ENCODE measurements at regions not wholly inside any gene's neighbourhood (a gene's known extent, or its start where the extent isn't known, plus 50 kb on each side); places are given as distances from the start of the nearest gene placed in this dataset.
"Not testable (repeated sequence)": the region's sequence is repeated elsewhere in the genome, so short reads cannot be mapped to it uniquely, and the experiment has no call there.

DNA sequence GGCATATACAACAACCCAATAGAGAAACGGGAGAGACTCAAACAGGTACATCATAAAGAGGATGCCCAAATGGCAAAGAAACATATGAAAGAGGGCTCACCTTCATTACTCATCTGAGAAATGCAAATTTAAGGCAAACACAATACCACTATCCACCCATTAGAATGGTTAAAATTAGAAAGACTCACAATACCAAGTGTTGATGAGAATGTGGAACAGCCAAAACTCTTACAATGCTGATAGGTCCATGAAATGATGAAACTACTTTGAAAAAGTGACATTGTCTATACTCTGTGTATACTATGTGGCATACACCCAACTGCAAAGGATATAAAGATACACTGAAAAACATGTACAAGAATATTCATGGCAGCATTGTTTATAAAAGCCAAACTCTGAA lies 96.2 kb upstream of the TSHZ3 start:
- DNase-seq (ENCODE audit: low spot score): no peak

DNA sequence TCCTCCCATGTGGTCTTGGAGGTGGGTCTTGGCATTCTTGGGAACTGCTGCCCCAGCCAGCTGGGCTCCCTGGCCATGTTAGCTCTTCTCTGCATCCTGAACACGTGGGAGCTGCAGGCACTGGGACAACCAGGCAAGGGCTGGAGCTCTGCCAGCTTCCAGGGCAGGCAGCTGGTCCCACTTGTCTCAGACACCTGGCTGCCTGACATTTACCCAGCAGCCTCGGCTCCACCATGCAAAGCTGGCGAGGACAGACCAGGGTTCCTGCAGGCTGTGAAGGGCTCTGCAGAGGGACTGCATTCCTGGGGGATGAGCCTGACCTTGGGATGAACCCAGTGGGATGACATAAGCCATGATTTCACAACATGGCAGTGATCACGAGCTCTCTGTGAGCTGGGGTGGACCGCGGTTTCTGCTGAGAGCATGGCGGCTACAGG lies 99.0 kb upstream of the TSHZ3 start:
- DNase-seq (ENCODE audit: low spot score): peak; percentile 6

DNA sequence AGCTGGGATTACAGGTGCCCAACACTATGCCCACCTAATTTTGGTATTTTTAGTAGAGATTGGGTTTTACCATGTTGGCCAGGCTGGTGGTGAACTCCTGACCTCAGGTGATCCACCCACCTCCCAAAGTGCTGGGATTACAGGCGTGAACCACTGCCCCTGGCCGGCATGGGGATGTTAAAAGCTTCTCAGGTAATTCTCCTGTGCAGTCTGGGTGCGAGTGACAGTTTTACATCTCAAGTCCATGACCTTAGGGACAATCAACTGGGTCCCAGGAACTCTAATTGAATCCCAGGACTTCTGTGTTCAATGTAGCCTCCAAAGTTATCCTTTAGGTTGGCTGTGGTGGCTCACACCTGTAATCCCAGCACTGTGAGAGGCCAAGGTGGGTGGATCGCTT lies 100.1 kb upstream of the TSHZ3 start:
- DNase-seq (ENCODE audit: low spot score): no peak

DNA sequence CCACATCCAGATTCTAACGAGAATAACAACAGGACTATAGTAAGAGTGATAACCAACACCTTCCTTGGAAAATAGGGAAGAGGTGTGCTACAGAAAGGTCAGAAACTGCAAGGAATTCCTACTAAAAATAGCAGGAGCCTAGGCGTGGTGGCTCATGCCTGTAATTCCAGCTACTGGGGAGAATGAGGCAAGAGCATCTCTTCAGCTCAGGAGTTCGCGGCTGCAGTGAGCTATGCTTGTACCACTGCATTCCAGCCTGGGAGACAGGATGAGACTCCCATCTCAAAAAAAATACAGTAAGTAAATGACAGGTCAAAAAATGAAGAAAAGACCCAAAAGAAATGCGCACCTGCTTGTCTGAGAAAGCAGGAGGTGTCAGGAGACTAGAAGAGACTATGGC lies 101.5 kb upstream of the TSHZ3 start:
- no peak for DNase-seq (ENCODE audit: low spot score)

DNA sequence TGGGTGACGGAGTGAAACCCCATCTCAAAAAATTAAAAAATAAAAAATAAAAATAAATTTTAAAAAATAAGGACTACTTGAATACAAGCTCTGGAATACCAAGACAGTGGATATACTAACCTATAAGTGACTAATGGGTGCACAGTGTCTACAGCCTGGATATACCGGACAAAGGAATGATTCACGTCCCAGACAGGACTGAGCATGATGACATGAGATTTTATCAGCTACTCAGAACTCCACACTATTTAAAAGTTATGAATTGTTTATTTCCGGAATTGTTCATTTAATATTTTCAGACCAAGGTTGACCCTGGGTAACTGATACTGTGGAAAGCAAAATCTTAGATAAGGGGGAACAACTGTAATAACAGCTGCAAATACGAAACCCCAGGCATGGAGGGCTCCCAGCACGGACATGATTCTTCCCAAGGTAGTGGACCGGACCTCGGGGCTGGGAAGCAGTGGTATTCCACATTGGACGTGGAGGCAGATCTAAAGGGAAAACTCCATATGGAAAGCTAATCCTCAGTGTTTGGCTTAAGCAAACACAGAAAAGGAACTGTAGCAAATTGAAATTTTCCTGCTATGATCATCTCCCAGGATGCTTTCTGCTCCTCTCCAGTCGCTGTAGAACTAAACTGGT lies 102.6 kb upstream of the TSHZ3 start:
- DNase-seq (ENCODE audit: low spot score): no peak

DNA sequence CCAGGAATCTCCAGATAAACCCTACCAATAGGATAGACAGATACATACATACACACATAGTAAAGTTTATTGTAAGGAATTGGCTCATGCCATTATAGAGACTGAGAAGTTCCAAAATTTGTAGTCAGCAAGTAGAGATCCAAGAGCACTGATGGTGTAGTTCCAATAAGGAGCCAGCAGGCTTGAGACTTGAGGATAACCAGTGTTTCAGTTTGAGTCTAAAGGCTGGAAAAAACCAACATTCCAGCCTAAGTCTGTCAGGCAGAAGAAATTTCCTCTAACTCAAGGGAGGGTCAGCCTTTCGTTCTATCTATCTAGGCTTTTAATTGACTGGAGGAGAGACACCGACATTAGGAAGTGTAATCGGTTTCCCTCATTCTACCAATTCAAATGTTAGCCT lies 110.2 kb upstream of the TSHZ3 start:
- no peak for DNase-seq (ENCODE audit: low spot score)

DNA sequence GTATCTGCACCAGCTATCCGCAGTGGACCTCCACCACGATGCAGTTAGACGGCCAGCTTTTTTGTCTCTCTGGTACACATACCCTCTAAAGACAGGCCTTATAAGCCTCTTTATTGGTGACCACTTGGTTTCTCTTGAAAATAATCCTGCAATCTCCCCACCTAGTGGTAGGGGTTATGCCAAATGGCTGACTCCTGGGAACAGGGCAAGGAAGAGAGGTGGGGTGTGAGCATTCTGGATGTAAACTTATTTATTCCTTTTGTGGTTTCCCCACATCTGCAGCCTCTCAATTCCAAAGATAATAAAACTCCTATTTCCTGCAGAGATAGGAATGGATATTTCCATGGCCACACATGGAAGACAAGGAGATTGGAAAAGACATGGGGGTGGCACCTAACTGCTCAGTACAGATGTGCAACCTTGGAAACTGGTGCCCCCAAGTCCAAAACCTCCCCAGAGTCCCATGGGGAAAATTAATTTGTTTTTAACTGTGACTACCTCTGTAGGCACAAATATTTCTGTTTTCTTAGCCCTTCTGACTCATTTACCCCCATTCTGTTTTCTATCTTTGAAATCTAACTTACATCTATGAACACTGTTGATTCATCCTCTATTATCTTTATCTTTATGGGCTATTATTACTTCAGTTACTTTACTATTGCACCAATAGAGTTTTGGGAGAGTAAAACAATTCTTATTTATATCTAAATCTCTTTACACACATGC lies 112.7 kb upstream of the TSHZ3 start:
- no peak for DNase-seq (ENCODE audit: low spot score)

DNA sequence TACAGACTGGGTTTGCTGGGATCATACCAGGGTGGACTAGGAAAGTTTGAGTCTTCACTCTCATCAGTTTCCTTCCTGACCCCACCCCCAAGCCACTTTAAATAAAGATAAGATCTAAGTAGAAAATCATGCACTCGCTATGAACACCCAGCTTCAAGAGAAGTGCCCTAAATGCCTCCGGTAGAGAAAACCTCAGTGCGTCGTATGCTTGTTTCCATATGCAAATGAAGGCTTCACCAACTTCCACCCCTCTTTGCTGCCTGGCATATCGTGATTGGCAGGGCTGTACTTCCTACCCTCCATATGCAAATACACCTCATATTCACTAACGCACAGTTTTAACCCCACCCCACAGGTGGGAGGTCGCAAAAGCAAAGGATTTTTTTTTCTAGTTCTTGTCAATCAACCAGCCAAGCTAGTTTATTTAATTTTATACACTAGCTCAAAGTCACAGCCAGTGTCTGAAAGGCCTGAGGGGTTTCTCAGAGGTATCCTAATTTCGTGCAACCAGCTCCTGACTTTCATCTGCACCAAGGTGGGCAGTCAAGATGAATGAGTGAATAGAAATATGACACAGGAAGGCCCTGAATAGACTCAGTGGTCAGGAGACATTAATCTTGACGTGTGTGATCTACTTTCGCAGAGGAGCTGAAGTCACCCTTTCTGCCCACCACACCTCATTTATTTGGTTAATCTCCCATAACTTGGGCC lies 121.1 kb upstream of the TSHZ3 start:
- no peak for DNase-seq (ENCODE audit: low spot score)

DNA sequence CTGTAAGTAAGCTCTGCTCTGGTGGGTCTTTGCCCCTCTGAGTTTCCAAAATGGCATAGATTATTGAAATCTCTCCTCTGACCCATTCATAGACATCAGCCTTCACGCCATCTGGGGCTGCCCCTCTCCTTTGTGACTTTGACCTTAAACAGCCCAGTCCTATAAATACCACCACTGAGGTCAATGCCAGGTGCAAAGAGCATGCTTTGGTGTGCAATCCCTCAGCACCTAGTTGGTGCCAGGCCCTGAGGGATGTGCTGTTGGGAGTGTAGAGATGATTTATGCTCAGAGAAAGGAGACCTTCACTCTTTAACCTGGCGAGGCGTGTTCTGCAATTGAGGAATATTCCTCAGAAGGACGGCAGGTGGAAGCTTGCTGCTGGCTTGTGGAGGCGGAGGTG lies 121.7 kb upstream of the TSHZ3 start:
- no peak for DNase-seq (ENCODE audit: low spot score)

DNA sequence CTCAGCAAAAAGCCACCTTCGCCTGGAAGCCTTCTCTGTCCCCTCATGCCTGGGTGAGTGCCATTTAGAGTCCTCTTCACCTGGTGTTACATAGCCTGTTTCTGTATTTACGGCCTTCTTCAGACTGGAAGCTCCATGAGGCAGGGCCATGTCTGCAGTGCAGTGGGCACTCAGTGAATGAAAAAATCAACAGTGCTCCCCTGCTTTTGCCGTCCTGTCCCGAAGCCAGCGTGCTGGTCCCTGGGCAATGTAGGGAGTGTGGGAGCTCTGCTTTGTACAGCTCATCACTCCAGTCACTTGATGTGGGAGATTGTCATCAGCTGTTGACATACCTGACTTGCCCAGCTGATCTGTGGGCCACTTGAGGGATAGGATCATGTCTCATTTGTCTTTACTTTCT lies 129.0 kb upstream of the TSHZ3 start:
- DNase-seq (ENCODE audit: low spot score): no peak

DNA sequence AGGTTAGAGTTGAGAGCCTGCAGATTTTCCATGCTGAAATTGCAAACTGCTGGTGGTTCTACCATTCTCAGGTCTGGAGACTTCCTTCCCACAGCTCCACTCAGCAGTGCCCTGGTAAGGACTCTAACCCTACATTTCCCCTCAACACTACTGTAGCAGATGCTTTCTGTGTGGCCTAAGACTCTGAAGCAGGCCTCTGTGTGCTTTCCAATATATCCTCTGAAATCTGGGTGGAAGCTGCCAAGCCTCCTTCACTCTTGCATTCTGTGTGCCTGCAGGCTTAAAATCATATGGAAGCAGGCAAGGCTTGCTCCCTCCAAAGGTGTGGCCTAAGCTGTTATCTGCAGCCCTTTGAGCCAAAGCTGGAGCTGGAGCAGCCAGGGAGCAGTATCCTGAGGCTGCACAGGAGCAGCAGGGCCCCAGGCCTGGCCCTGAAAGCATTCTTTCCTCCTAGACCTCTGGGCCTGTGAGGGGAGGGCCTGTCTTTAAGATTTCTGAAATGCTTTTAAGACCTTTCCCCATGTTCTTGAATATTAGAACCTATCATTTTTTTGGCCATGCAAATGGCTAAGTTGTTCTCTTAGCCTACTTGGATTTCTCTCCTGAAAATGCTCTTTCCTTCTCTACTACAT lies 134.1 kb upstream of the TSHZ3 start:
- no peak for DNase-seq (ENCODE audit: low spot score)

DNA sequence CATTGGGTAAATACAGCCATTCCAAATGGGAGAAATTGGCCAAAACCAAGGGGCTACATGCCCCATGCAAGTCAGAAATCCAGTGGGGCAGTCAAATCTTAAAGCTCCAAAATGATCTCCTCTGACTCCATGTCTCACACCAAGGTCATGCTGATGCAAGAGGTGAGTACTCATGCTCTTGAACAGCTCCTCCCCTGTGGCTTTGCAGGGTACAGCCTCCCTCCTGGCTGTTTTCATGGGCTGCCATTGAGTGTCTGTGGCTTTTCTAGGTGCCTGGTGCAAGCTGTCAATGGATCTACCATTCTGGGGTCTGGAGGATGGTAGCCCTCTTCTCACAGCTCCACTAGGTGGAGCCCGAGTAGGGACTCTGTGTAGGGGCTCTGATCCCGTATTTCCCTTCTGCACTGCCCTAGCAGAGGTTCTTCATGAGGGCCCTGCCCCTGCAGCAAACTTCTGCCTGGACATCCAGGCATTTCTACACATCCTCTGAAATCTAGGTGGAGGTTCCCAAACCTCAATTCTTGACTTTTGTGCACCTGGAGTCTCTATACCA lies 135.7 kb upstream of the TSHZ3 start:
- not testable (repeated sequence) for DNase-seq (ENCODE audit: low spot score)

DNA sequence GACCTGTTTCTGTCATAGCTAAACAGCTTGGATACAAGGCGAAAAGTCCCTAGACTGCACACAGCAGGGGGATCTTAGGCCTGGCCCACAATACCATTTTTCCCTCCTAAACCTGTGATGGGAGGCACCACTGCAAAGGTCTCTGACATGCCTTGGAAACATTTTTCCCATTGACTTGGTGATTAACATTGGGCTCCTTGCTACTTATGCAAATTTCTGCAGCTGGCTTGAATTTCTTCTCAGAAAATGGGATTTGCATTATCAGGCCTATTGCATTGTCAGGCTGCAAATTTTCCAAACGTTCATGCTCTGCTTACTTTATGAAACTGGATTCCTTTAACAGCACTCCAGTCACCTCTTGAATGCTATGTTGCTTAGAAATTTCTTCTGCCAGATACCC lies 136.2 kb upstream of the TSHZ3 start:
- no peak for DNase-seq (ENCODE audit: low spot score)

DNA sequence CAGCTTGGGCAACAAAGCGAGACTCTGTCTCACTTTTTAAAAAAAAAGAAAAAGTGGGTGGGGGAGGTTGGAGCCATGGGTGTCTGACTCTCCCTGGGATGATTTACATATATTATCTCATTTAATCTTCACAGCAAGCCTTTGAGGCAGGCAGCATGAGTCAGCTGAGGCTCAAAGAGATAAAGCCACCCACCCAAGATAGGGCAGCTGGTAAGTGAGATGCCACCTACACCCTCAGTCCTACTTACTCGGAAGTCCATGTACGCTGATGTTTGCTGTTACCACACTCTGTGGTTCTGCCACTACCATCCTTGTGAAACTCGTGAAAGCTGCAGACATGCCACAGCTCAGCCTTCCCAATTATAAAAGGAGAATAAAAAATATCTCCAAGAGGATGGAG lies 142.0 kb upstream of the TSHZ3 start:
- DNase-seq (ENCODE audit: low spot score): no peak

DNA sequence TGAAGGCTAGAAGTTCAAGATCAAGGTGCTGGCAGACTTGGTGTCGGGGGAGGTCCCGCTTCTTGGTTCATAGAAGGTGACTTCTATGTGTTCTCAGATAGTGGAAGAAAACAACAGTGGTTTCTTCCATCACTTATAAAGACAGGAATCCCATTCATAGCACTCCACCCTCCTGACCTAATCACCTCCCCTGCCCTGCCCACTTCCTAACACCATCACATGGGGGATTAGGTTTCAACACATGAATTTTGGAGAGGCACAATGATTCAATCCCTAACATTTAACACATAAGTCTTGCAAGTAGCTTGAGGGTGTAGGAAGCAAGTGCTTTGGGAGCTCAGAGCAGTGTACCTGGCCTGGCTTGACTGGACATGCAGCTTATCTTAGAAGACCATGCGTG lies 142.8 kb upstream of the TSHZ3 start:
- no peak for DNase-seq (ENCODE audit: low spot score)

DNA sequence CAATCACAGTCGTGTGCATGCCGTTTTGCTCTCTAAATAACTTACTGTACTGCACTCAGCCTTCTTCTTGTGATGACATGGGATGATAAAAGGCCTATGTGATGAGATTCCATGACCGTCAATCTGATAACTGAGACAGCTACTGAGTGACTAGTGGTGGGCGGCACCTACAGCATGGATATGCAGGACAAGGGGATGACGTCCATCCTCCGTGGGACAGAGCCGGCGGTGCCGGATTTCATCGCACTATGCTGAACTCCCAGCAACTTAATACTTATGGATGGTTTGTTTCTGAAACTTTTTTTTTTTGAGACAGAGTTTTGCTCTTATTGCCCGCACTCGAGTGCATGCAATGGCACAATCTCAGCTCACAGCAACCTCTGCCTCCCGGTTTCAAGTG lies 146.8 kb upstream of the TSHZ3 start:
- DNase-seq (ENCODE audit: low spot score): no peak

DNA sequence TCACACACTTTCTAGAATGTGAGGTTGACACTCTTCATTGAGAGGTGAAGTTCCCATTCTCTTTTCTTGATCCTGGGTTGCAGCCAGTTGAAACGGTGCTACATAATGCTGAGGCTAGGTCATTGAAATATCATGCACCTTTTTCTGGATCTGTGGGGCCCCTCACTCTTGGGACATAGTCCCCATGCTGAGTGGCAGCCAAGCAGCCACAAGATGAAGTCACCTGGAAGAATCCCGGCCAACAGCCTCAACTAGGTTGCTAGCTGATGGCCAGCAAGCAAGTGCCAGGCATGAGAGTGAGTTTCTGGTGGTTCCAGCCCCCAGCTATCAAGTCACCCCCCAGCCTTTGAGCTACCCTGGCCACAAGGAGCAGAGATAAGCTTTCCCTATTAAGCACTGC lies 148.5 kb upstream of the TSHZ3 start:
- no peak for DNase-seq (ENCODE audit: low spot score)

DNA sequence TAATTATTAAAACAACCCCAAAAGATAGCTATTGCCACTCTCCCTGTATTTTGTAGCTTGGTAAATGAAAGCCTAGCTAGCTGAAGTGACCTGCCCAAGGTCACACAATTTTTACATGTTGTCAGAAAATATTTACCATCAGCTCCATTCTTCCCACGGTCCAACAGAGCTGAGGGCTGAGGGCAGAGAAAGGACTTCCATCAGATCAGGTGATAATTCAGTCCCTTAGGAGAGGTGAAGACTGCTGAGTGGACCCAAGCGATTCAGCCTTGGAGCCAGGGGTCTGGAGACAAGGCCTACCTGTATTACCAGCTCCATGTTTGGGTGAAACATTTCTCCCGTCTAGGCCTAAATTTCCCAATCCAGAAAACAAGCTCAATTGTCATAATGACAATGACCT lies 149.5 kb upstream of the TSHZ3 start:
- DNase-seq (ENCODE audit: low spot score): no peak

DNA sequence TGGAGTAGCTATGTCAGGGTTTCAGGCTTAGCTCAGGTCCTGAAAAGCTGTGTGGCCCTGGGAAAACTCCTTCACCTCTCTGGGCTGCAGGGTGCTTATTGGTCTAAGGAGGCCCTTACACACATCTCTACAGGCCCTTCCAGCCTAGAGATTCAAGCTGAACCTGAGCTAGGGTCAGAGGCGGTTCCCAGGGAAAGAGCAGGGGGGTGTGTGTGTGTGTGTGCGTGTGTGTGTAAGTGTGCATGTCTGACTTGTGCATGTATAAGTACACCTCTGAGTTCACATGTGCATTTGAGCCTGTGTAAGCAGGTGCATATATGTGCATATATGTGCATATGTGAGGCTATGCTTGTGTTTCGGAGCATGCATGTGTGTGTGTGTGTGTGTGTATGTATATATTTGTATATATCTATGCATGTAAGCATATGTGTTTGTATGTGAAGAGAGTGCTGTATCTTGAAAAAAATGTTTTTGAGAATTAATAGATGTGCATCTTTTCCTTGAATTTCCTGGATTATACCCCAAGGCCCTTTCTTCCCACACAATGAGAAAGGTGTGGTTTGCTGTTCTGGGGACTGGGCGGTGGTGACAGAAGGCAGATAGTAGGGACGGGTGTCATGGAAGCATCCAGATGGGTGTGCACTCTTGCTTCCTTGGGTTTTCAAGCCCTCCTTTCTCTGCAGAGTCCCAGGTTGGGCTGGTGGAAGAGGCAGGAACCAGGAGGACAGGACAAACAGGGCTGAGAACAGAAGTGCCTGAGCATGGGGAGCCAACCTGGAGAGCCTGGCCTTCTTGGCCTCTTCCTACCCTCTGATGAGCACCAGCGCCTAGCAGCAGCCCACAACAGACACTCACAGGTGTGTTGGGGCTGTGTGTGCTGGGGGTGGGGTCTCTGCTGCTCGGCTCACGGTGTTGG lies 150.3 kb upstream of the TSHZ3 start:
- DNase-seq (ENCODE audit: low spot score): no peak

DNA sequence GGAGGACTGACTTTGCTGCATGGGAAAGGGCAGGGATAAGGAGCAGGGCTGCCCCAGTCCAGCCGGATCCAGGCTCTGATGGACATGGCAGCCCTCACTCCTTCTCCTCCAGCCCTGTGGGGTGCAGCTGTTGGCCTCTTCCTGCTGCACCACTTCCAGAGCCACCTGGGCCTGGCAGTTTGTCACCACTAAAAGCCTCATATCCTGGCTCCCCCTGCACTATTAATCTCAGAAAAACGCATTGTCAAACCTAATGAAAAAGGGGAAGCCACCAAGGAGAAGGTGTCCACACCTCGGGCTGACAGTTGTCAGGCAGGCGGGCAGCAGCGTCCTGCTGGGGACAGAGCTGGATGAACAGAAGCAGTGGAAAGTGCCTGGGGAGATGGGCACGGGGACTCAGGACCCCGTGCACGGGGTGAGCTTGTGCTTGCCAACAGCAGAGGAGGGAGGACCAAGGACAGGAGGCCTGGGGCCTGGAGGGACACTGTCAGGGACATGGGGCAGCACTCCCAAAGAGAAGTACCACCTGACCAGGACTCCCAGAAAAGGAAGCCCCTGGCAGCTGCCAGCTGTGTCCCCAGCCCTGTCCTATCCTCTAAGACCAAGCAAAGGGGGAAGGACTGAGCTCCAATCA lies 151.1 kb upstream of the TSHZ3 start:
- no peak for DNase-seq (ENCODE audit: low spot score)

DNA sequence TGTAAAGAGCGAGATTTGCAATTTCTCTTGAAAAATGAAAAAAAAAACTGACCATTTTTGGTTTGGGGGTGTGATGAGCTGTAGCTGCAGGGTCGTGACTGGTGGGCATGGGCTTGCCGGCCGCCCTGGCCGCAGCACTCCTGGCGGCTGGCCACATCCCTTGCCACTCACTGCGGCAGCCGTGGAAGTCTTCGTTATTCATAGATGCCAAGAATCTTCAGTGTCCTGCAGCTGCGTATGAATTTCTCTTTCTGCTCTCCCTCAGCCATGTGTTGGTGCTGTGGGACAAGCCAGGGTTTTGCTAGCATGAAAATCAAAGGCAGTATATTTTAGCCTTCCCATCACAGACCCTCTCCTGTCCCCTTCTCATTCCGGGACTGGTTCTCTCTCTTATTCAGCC lies 151.7 kb upstream of the TSHZ3 start:
- DNase-seq (ENCODE audit: low spot score): no peak
